ENCODE measurements at regions not wholly inside any gene's neighbourhood (a gene's known extent, or its start where the extent isn't known, plus 50 kb on each side); places are given as distances from the start of the nearest gene placed in this dataset.

- TF ChIP-seq ESRRA (IDR thresholded peaks at IDR 0.05; ENCODE audit: low read length) (no peak), WRNIP1 (IDR thresholded peaks at IDR 0.05; ENCODE audit: borderline replicate concordance, low read depth, low read length) (no peak), NKRF (conservative IDR thresholded peaks at IDR 0.05) (no peak), YY1 (IDR thresholded peaks at IDR 0.05; ENCODE audit: low read depth, low read length) (no peak), TAF1 (IDR thresholded peaks at IDR 0.05; ENCODE audit: borderline replicate concordance, low read depth, low read length) (no peak), USF1 (IDR thresholded peaks at IDR 0.05; ENCODE audit: borderline replicate concordance, extremely low read length, insufficient read depth, low read depth, low read length) (no peak), POLR2AphosphoS5 (IDR thresholded peaks at IDR 0.05; ENCODE audit: low read length) (no peak), MXI1 (IDR thresholded peaks at IDR 0.05; ENCODE audit: low read depth, low read length) (no peak), RCOR1 (conservative IDR thresholded peaks at IDR 0.05; ENCODE audit: low read depth, low read length) (no peak), EZH2 (IDR thresholded peaks at IDR 0.05; ENCODE audit: borderline replicate concordance, control insufficient read depth, low read depth, low read length) (no peak), SUZ12 (IDR thresholded peaks at IDR 0.05; ENCODE audit: unreplicated experiment) (no peak), HCFC1 (IDR thresholded peaks at IDR 0.05; ENCODE audit: low read length) (no peak), STAT1 (conservative IDR thresholded peaks at IDR 0.05) (no peak), BCL11A (IDR thresholded peaks at IDR 0.05; ENCODE audit: low read depth, low read length) (no peak), ETV6 (conservative IDR thresholded peaks at IDR 0.05 in 1 of 2, IDR thresholded peaks at IDR 0.05 in 1 of 2; ENCODE audit: borderline replicate concordance in 1 of 2, low read depth in 1 of 2) (no peak), RAD51 (IDR thresholded peaks at IDR 0.05) (no peak), IKZF1 (conservative IDR thresholded peaks at IDR 0.05) (no peak), RFX5 (IDR thresholded peaks at IDR 0.05; ENCODE audit: low read depth, low read length) (no peak), MYB (IDR thresholded peaks at IDR 0.05; ENCODE audit: borderline replicate concordance, low read depth, low read length) (no peak), ATF7 (IDR thresholded peaks at IDR 0.05; ENCODE audit: low read depth) (peak; percentile 62; the same call in 1 of the 2 replicates), MTA2 (IDR thresholded peaks at IDR 0.05; ENCODE audit: low read depth) (peak; percentile 51; the same call in 1 of the 2 replicates)
- TF ChIP-seq, protein P1, sequence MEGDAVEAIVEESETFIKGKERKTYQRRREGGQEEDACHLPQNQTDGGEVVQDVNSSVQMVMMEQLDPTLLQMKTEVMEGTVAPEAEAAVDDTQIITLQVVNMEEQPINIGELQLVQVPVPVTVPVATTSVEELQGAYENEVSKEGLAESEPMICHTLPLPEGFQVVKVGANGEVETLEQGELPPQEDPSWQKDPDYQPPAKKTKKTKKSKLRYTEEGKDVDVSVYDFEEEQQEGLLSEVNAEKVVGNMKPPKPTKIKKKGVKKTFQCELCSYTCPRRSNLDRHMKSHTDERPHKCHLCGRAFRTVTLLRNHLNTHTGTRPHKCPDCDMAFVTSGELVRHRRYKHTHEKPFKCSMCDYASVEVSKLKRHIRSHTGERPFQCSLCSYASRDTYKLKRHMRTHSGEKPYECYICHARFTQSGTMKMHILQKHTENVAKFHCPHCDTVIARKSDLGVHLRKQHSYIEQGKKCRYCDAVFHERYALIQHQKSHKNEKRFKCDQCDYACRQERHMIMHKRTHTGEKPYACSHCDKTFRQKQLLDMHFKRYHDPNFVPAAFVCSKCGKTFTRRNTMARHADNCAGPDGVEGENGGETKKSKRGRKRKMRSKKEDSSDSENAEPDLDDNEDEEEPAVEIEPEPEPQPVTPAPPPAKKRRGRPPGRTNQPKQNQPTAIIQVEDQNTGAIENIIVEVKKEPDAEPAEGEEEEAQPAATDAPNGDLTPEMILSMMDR (IDR thresholded peaks at IDR 0.05 in 2 of 3, conservative IDR thresholded peaks at IDR 0.05 in 1 of 3; ENCODE audit: control insufficient read depth in 2 of 3, extremely low read depth in 1 of 3, insufficient read depth in 1 of 3, low read depth in 3 of 3, low read length in 3 of 3) = no peak
- TF ChIP-seq, protein P2, sequence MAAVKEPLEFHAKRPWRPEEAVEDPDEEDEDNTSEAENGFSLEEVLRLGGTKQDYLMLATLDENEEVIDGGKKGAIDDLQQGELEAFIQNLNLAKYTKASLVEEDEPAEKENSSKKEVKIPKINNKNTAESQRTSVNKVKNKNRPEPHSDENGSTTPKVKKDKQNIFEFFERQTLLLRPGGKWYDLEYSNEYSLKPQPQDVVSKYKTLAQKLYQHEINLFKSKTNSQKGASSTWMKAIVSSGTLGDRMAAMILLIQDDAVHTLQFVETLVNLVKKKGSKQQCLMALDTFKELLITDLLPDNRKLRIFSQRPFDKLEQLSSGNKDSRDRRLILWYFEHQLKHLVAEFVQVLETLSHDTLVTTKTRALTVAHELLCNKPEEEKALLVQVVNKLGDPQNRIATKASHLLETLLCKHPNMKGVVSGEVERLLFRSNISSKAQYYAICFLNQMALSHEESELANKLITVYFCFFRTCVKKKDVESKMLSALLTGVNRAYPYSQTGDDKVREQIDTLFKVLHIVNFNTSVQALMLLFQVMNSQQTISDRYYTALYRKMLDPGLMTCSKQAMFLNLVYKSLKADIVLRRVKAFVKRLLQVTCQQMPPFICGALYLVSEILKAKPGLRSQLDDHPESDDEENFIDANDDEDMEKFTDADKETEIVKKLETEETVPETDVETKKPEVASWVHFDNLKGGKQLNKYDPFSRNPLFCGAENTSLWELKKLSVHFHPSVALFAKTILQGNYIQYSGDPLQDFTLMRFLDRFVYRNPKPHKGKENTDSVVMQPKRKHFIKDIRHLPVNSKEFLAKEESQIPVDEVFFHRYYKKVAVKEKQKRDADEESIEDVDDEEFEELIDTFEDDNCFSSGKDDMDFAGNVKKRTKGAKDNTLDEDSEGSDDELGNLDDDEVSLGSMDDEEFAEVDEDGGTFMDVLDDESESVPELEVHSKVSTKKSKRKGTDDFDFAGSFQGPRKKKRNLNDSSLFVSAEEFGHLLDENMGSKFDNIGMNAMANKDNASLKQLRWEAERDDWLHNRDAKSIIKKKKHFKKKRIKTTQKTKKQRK (IDR thresholded peaks at IDR 0.05; ENCODE audit: low read depth, low read length) = no peak
Measured at GRCh38 chr7:81839708-81840369, 70.0 kb upstream of the HGF start (continued).

Data from GM12878 (cell line).